Endodermal cell (in vitro differentiated cells): ENCODE measurements at regions not wholly inside any gene's neighbourhood (a gene's known extent, or its start where the extent isn't known, plus 50 kb on each side); places are given as distances from the start of the nearest gene placed in this dataset.

Source experiments
- DNase-seq: peaks from one replicate; pipeline ENCODE4 v3.0.0-alpha.2; 2017
- H3K27ac ChIP-seq: 2 replicates; pipeline ENCODE4 v1.5.1; 2013; ENCODE audit warnings: mild to moderate bottlenecking, low read depth, low read length, moderate library complexity
- H3K27me3 ChIP-seq: 2 replicates; pipeline ENCODE4 v1.6.1; 2013; ENCODE audit warnings: mild to moderate bottlenecking, low read length, moderate library complexity; ENCODE audit not compliant: insufficient read depth, control insufficient read depth, poor library complexity, severe bottlenecking
- H3K36me3 ChIP-seq: 2 replicates; pipeline ENCODE4 v1.7.0; 2013; ENCODE audit warnings: mild to moderate bottlenecking, low read length, moderate library complexity; ENCODE audit not compliant: control insufficient read depth, insufficient read depth
- H3K4me1 ChIP-seq: one replicate; pipeline ENCODE4 v1.7.0; 2013; ENCODE audit warnings: low read length; ENCODE audit not compliant: control insufficient read depth, insufficient read depth
- H3K4me3 ChIP-seq: 2 replicates; pipeline ENCODE4 v1.5.1; 2013; ENCODE audit warnings: mild to moderate bottlenecking, low read length, moderate library complexity
- H3K9ac ChIP-seq: 2 replicates; pipeline ENCODE4 v1.6.1; 2013; ENCODE audit warnings: mild to moderate bottlenecking, low read length, moderate library complexity; ENCODE audit not compliant: poor library complexity, severe bottlenecking; ENCODE audit errors: extremely low read depth
- H3K9me3 ChIP-seq: 2 replicates; pipeline ENCODE4 v1.6.1; 2013; ENCODE audit warnings: mild to moderate bottlenecking, low read length, moderate library complexity; ENCODE audit not compliant: control insufficient read depth
- H3K27ac Mint-ChIP-seq: 2 replicates; pipeline ENCODE4 v1.8.0; 2020; ENCODE audit warnings: mixed read lengths
- H3K27me3 Mint-ChIP-seq: 2 replicates; pipeline ENCODE4 v1.8.0; 2021; ENCODE audit warnings: mild to moderate bottlenecking, mixed read lengths; ENCODE audit not compliant: insufficient read depth
- H3K36me3 Mint-ChIP-seq: 2 replicates; pipeline ENCODE4 v1.8.0; 2020; ENCODE audit warnings: low read depth, mixed read lengths
- H3K4me1 Mint-ChIP-seq: 2 replicates; pipeline ENCODE4 v1.8.0; 2020; ENCODE audit warnings: mixed read lengths
- H3K4me3 Mint-ChIP-seq: 2 replicates; pipeline ENCODE4 v1.8.0; 2020; ENCODE audit warnings: mild to moderate bottlenecking, moderate library complexity, mixed read lengths
- H3K9me3 Mint-ChIP-seq: 2 replicates; pipeline ENCODE4 v1.8.0; 2020; ENCODE audit warnings: mild to moderate bottlenecking, mixed read lengths
- CTCF ChIP-seq: fragments of 200-600 bp; sonication (generic); conservative IDR thresholded peaks from 2 replicates; pipeline ENCODE4 v1.5.0; 2021; ENCODE audit warnings: antibody characterized with exemption, mild to moderate bottlenecking
- WGBS, 2 experiments: methylation state at CpG; one replicate each; pipeline versions ENCODE4 v1.1.5 to v1.1.7; 2013; ENCODE audit warnings: missing lambda C conversion rate in 2 of 2, mixed read lengths in 1 of 2; ENCODE audit not compliant: insufficient coverage in 1 of 2, insufficient read length in 1 of 2; 5-methylcytosine and 5-hydroxymethylcytosine counted together

GRCh38 chr13:83333614-83334388, 548.5 kb downstream of the SLITRK1 start:
- Histone ChIP-seq H3K4me3 (no peak overlapping the region), H3K27ac (no peak overlapping the region), H3K36me3 (no peaks in the 10 kb centered on the region), H3K27me3 (no peaks in the 10 kb centered on the region), H3K4me1 (no peaks in the 10 kb centered on the region), H3K9me3 (no peaks in the 10 kb centered on the region), H3K9ac (no peak overlapping the region)
- Mint-ChIP-seq H3K4me3 (no peak overlapping the region), H3K4me1 (no peaks in the 10 kb centered on the region), H3K27ac (no peak overlapping the region), H3K36me3 (no peaks in the 10 kb centered on the region), H3K27me3 (no peaks in the 10 kb centered on the region), H3K9me3 (no peaks in the 10 kb centered on the region)
- no peak for TF ChIP-seq CTCF
- WGBS, 2 experiments: 80 to 100% methylated on average over 2 to 5 of the region's 7 CpGs
- no peak for DNase-seq

GRCh38 chr13:83332751-83333150, 549.5 kb downstream of the SLITRK1 start:
- Mint-ChIP-seq H3K27me3 (no peaks in the 10 kb centered on the region), H3K4me3 (no peak overlapping the region), H3K27ac (no peak overlapping the region), H3K9me3 (no peaks in the 10 kb centered on the region), H3K4me1 (no peaks in the 10 kb centered on the region), H3K36me3 (no peaks in the 10 kb centered on the region)
- H3K4me1 ChIP-seq: no peaks in the 10 kb centered on the region
- H3K27me3 ChIP-seq: no peaks in the 10 kb centered on the region
- no peak overlapping the region for H3K9ac ChIP-seq
- H3K27ac ChIP-seq: no peak overlapping the region
- H3K9me3 ChIP-seq: no peaks in the 10 kb centered on the region
- no peak overlapping the region for H3K4me3 ChIP-seq
- no peaks in the 10 kb centered on the region for H3K36me3 ChIP-seq
- TF ChIP-seq CTCF: no peak
- DNase-seq: no peak
- 100% methylated on average over 3 of the region's 3 CpGs; no CpG with 5 or more reads in 1 of the 2 experiments for WGBS, 2 experiments

GRCh38 chr13:83327091-83327490, 555.2 kb downstream of the SLITRK1 start:
- no peak for DNase-seq
- Histone ChIP-seq H3K4me3 (no peak overlapping the region), H3K9ac (no peak overlapping the region), H3K4me1 (no peaks in the 10 kb centered on the region), H3K27ac (no peak overlapping the region), H3K27me3 (no peaks in the 10 kb centered on the region), H3K36me3 (no peaks in the 10 kb centered on the region), H3K9me3 (no peaks in the 10 kb centered on the region)
- H3K4me3 Mint-ChIP-seq: no peak overlapping the region
- H3K4me1 Mint-ChIP-seq: peaks cover 5% of the 10 kb centered on the region
- no peaks in the 10 kb centered on the region for H3K27me3 Mint-ChIP-seq
- WGBS, 2 experiments: 80 to 94% methylated on average over 2 to 5 of the region's 5 CpGs
- no peak overlapping the region for H3K27ac Mint-ChIP-seq
- TF ChIP-seq CTCF: no peak
- peaks cover 2% of the 10 kb centered on the region for H3K9me3 Mint-ChIP-seq
- no peaks in the 10 kb centered on the region for H3K36me3 Mint-ChIP-seq
